Right lobe of liver (tissue), 6 donors: ENCODE measurements at regions not wholly inside any gene's neighbourhood (a gene's known extent, or its start where the extent isn't known, plus 50 kb on each side); places are given as distances from the start of the nearest gene placed in this dataset.

Experiments used
- ATAC-seq, 4 donors: fragments of 200-7000 bp; cut with Tn5 transposase; one replicate each; pipeline ENCODE4 v1.9.1; 2020; ENCODE audit warnings: mild to moderate bottlenecking in 4 of 4, moderate library complexity in 4 of 4
- DNase-seq, 3 donors: peaks; one replicate each; pipeline ENCODE4 v3.0.0-alpha.2; 2020
- H3K27ac ChIP-seq, 3 donors: fragments of 200-600 bp; one replicate each; pipeline ENCODE4 v1.8.0; 2022
- H3K27me3 ChIP-seq, 2 donors: fragments of 200-600 bp; one replicate each; pipeline ENCODE4 v1.8.0; 2022
- H3K36me3 ChIP-seq, 4 donors: fragments of 200-600 bp; sonication (generic) in 1 of 4; one replicate each; pipeline versions ENCODE4 v1.5.1 to v1.8.0; 2017 to 2022; ENCODE audit warnings: control low read depth in 1 of 4
- H3K4me1 ChIP-seq, 4 donors: fragments of 200-600 bp; sonication (generic) in 1 of 4; one replicate each; pipeline versions ENCODE4 v1.5.1 to v1.8.0; 2017 to 2022; ENCODE audit warnings: control low read depth in 1 of 4
- H3K4me3 ChIP-seq, 3 donors: fragments of 200-600 bp; one replicate each; pipeline ENCODE4 v1.8.0; 2022
- H3K9me3 ChIP-seq, 4 donors: fragments of 200-600 bp; sonication (generic) in 1 of 4; one replicate each; pipeline versions ENCODE4 v1.5.1 to v1.8.0; 2017 to 2022; ENCODE audit warnings: control low read depth in 1 of 4
- CTCF ChIP-seq, 4 donors: fragments of 200-600 bp in 3 of 4; fragments of 450-650 bp in 1 of 4; IDR thresholded peaks; one replicate each; pipeline versions ENCODE4 v1.5.1 to v1.8.0; 2016 to 2022; ENCODE audit warnings: antibody characterized with exemption in 4 of 4, mild to moderate bottlenecking in 2 of 4
- POLR2A ChIP-seq: fragments of 450-650 bp; IDR thresholded peaks from one replicate; pipeline ENCODE4 v1.6.1; 2017; ENCODE audit warnings: antibody characterized with exemption, mild to moderate bottlenecking
- WGBS: methylation state at CpG from one replicate; pipeline ENCODE4 v1.1.6; 2018; ENCODE audit warnings: low coverage, low lambda C conversion rate; ENCODE audit not compliant: insufficient coverage; ENCODE audit errors: missing lambda C conversion rate; 5-methylcytosine and 5-hydroxymethylcytosine counted together
- intact Hi-C, 2 donors: fragments of 100-400 bp; cut with DNase I; formaldehyde crosslinking; loops; one replicate each; pipeline versions ENCODE4 v1.11.2 to v1.14.1; 2022
- donor health status: DM: no; HTN: yes; CAD: no.
- donor health status: DM: no; HTN: no; CAD: no.
- donor health status: DM: no; HTN: no; CAD: no.
- donor health status: DM: no; HTN: yes; CAD: no.
- donor health status: DM: no; HTN: yes; CAD: no.

- no peaks in the 10 kb centered on the region for H3K27me3 ChIP-seq
- peak in 2 of 3 donors; percentile 8 to 14 for DNase-seq
- H3K4me1 ChIP-seq: no peaks in the 10 kb centered on the region
- intact Hi-C loops: no loop called here
- no peak overlapping the region for H3K4me3 ChIP-seq
- no peaks in the 10 kb centered on the region for H3K9me3 ChIP-seq
- H3K36me3 ChIP-seq: no peaks in the 10 kb centered on the region
- ATAC-seq: no peak
- 44% methylated on average over 9 of the region's 12 CpGs for WGBS
- TF ChIP-seq CTCF (IDR thresholded peaks at IDR 0.05) (no peak), POLR2A (no peak)
- H3K27ac ChIP-seq: no peak overlapping the region
Measured at GRCh38 chr1:29502911-29503840, 266.9 kb downstream of the PTPRU start.

GRCh38 chr1:29502225-29502910 is 266.0 kb downstream of the PTPRU start:
- no peaks in the 10 kb centered on the region for H3K36me3 ChIP-seq
- DNase-seq (peak; percentile 1 to 15 (median 14)), ATAC-seq (no peak)
- intact Hi-C loops: no loop called here
- WGBS: 89% methylated on average over 3 of the region's 3 CpGs
- no peak overlapping the region for H3K27ac ChIP-seq
- H3K9me3 ChIP-seq: no peaks in the 10 kb centered on the region
- TF ChIP-seq POLR2A (no peak), CTCF (IDR thresholded peaks at IDR 0.05) (no peak)
- H3K4me3 ChIP-seq: no peak overlapping the region
- no peaks in the 10 kb centered on the region for H3K4me1 ChIP-seq
- H3K27me3 ChIP-seq: no peaks in the 10 kb centered on the region

GRCh38 chr1:29501227-29501976 is 265.1 kb downstream of the PTPRU start:
- Histone ChIP-seq H3K27ac (no peak overlapping the region), H3K4me3 (no peak overlapping the region), H3K4me1 (no peaks in the 10 kb centered on the region), H3K27me3 (no peaks in the 10 kb centered on the region), H3K9me3 (no peaks in the 10 kb centered on the region), H3K36me3 (no peaks in the 10 kb centered on the region)
- TF ChIP-seq POLR2A: no peak
- no peak for TF ChIP-seq CTCF (IDR thresholded peaks at IDR 0.05)
- intact Hi-C loops: no loop called here
- ATAC-seq (no peak), DNase-seq (no peak)
- 24% methylated on average over 8 of the region's 8 CpGs for WGBS

GRCh38 chr1:29500651-29501050 is 264.3 kb downstream of the PTPRU start:
- ATAC-seq (no peak), DNase-seq (peak in 2 of 3 donors; percentile 5 to 20)
- WGBS: 45% methylated on average over 2 of the region's 5 CpGs
- intact Hi-C loops: no loop called here
- TF ChIP-seq POLR2A (no peak), CTCF (IDR thresholded peaks at IDR 0.05) (no peak)
- Histone ChIP-seq H3K27me3 (no peaks in the 10 kb centered on the region), H3K27ac (no peak overlapping the region), H3K4me1 (no peaks in the 10 kb centered on the region), H3K4me3 (no peak overlapping the region), H3K36me3 (no peaks in the 10 kb centered on the region), H3K9me3 (no peaks in the 10 kb centered on the region)
